ENCODE measurements at regions not wholly inside any gene's neighbourhood (a gene's known extent, or its start where the extent isn't known, plus 50 kb on each side); places are given as distances from the start of the nearest gene placed in this dataset.

DNA sequence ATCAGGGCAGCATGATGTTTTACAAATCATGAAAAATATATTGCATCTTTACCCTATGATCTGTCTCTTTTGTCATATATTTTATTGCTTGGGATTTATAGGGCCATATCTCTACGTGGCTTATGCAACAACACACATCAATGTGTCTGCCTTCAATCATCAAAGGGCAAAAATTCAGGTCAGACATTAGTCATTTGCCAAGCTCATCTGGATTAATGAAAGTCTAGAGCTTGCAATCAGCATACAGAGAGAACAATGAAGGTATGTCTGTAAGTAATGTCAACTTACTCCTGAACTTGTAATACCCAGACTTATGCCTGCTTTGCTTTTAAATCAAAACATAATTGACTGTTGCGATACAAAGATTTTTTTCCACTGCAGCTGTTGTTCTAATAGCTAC lies 282.7 kb downstream of the HAO1 start:
- no peaks in the 10 kb centered on the region for H3K36me3 ChIP-seq
- intact Hi-C loops (cut with DNase I; ENCODE audit: low total_unique reads): no loop called here
- in situ Hi-C loops (cut with MboI; ENCODE audit: low sequenced_read_pairs in 4 of 4): no loop called here
- DNase-seq: no peak
- TF ChIP-seq, protein P1, sequence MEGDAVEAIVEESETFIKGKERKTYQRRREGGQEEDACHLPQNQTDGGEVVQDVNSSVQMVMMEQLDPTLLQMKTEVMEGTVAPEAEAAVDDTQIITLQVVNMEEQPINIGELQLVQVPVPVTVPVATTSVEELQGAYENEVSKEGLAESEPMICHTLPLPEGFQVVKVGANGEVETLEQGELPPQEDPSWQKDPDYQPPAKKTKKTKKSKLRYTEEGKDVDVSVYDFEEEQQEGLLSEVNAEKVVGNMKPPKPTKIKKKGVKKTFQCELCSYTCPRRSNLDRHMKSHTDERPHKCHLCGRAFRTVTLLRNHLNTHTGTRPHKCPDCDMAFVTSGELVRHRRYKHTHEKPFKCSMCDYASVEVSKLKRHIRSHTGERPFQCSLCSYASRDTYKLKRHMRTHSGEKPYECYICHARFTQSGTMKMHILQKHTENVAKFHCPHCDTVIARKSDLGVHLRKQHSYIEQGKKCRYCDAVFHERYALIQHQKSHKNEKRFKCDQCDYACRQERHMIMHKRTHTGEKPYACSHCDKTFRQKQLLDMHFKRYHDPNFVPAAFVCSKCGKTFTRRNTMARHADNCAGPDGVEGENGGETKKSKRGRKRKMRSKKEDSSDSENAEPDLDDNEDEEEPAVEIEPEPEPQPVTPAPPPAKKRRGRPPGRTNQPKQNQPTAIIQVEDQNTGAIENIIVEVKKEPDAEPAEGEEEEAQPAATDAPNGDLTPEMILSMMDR (IDR thresholded peaks at IDR 0.05 in 4 of 5, conservative IDR thresholded peaks at IDR 0.05 in 1 of 5): no peak
- TF ChIP-seq POLR2A (IDR thresholded peaks at IDR 0.05): no peak
- ATAC-seq: no peak
- H3K9me3 ChIP-seq: no peaks in the 10 kb centered on the region
- no peaks in the 10 kb centered on the region for H3K27me3 ChIP-seq
- no peak overlapping the region for H3K27ac ChIP-seq
- H3K4me1 ChIP-seq: no peaks in the 10 kb centered on the region
- no peak overlapping the region for H3K4me3 ChIP-seq

DNA sequence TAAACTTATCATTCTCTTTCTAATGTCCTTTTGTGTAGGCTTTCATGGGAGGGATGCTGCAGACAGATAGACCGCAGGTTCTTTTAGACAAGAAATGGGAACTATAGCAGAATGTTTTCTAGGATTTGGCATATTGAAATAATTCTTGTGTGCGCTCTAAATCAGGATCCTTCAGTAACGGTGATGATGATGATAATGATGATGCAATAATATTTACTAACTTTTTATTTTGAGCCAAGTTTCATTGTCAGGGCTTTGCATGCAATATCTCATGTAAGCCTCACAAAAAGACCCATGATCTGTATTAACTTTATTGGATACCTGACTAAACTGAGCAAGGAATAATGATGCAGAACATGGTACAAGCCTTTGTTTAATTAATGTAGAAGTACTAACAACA lies 280.1 kb downstream of the HAO1 start:
- H3K4me3 ChIP-seq: no peak overlapping the region
- no peak overlapping the region for H3K27ac ChIP-seq

DNA sequence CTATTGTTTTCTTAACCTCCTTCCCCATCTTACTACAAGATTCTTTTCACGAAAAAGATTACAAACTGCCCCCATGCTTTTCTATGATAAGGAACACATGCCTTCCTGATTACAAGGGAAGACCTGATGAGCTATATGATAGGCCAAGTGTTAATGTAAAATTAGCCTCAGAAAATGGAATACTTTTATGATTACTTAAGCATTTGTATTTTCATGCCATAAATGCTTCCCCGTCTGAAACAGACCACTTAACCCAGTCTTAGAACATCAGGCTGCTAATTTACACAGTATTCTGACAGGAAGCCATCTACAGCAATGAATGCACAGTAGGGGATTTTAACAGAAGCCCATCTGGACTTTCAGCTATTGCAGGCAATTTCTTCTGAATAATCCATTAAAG lies 274.9 kb downstream of the HAO1 start:
- no peak overlapping the region for H3K4me3 ChIP-seq
- no peaks in the 10 kb centered on the region for H3K4me1 ChIP-seq
- DNase-seq: no peak
- no peaks in the 10 kb centered on the region for H3K27me3 ChIP-seq
- H3K27ac ChIP-seq: no peak overlapping the region
- no peaks in the 10 kb centered on the region for H3K9me3 ChIP-seq
- TF ChIP-seq POLR2A (IDR thresholded peaks at IDR 0.05): no peak
- TF ChIP-seq, protein P1 (IDR thresholded peaks at IDR 0.05 in 4 of 5, conservative IDR thresholded peaks at IDR 0.05 in 1 of 5): no peak
- no peaks in the 10 kb centered on the region for H3K36me3 ChIP-seq
- no peak for ATAC-seq
- in situ Hi-C loops (cut with MboI; ENCODE audit: low sequenced_read_pairs in 4 of 4): no loop called here
- intact Hi-C loops (cut with DNase I; ENCODE audit: low total_unique reads): no loop called here

More for the DNA sequence above, 280.1 kb downstream of the HAO1 start:
- ATAC-seq (no peak), DNase-seq (no peak)
- no peaks in the 10 kb centered on the region for H3K36me3 ChIP-seq
- no peaks in the 10 kb centered on the region for H3K9me3 ChIP-seq
- H3K27me3 ChIP-seq: no peaks in the 10 kb centered on the region
- in situ Hi-C loops (cut with MboI; ENCODE audit: low sequenced_read_pairs in 4 of 4): no loop called here
- no peaks in the 10 kb centered on the region for H3K4me1 ChIP-seq
- TF ChIP-seq, protein P1 (IDR thresholded peaks at IDR 0.05 in 4 of 5, conservative IDR thresholded peaks at IDR 0.05 in 1 of 5): no peak
- TF ChIP-seq POLR2A (IDR thresholded peaks at IDR 0.05): no peak
- intact Hi-C loops (cut with DNase I; ENCODE audit: low total_unique reads): no loop called here

DNA sequence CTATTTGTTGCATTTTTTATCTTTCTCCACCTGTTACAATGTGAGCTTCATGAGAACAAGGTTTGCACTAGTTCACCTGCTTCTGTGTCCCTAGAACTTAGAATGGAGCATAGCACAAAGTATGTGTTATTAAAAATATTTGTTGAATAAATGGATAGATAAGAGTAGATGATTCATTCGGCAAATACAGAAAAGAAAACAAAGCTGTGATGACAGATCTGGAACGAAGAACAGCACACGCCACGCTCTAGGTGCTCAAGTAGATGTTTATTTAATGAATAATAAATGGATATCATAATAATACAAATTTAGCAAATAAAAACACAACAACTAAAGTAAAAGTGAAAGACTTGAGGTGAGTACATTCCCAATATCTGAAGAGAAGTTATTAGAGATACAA lies 273.1 kb downstream of the HAO1 start:
- no peak for TF ChIP-seq POLR2A (IDR thresholded peaks at IDR 0.05)
- TF ChIP-seq, protein P1 (IDR thresholded peaks at IDR 0.05 in 4 of 5, conservative IDR thresholded peaks at IDR 0.05 in 1 of 5): no peak
- DNase-seq (no peak), ATAC-seq (no peak)
- in situ Hi-C loops (cut with MboI; ENCODE audit: low sequenced_read_pairs in 4 of 4): no loop called here
- Histone ChIP-seq H3K4me1 (no peaks in the 10 kb centered on the region), H3K4me3 (no peak overlapping the region), H3K27ac (no peak overlapping the region), H3K36me3 (no peaks in the 10 kb centered on the region), H3K27me3 (no peaks in the 10 kb centered on the region), H3K9me3 (no peaks in the 10 kb centered on the region)
- intact Hi-C loops (cut with DNase I; ENCODE audit: low total_unique reads): no loop called here

DNA sequence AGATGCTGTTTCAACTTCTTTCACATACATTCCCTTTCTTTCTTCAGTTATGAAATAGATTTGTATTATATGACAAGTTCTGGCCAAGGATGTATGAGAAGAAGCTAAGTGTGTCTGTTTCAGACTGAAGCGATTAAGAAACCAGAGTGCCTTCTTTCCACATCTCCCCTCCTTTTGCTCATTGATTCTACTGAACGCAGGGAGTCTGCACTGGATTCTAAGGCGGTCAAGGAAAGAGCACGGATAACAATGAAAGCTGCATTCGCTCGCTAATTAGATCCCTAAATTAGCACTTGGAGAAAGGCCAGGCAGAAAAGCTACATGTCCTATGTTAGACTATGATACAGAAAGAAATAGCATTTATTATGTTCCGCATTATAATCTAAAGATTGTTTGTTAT lies 267.7 kb downstream of the HAO1 start:
- no peak for DNase-seq
- no peaks in the 10 kb centered on the region for H3K9me3 ChIP-seq
- intact Hi-C loops (cut with DNase I; ENCODE audit: low total_unique reads) (no loop called here), in situ Hi-C loops (cut with MboI; ENCODE audit: low sequenced_read_pairs in 4 of 4) (no loop called here)
- no peak overlapping the region for H3K4me3 ChIP-seq
- no peaks in the 10 kb centered on the region for H3K27me3 ChIP-seq
- no peaks in the 10 kb centered on the region for H3K4me1 ChIP-seq
- no peak overlapping the region for H3K27ac ChIP-seq
- no peaks in the 10 kb centered on the region for H3K36me3 ChIP-seq
- ATAC-seq: no peak
- TF ChIP-seq, protein P1 (IDR thresholded peaks at IDR 0.05 in 4 of 5, conservative IDR thresholded peaks at IDR 0.05 in 1 of 5): no peak
- TF ChIP-seq POLR2A (IDR thresholded peaks at IDR 0.05): no peak
